ENCODE measurements at regions not wholly inside any gene's neighbourhood (a gene's known extent, or its start where the extent isn't known, plus 50 kb on each side); places are given as distances from the start of the nearest gene placed in this dataset.

DNA sequence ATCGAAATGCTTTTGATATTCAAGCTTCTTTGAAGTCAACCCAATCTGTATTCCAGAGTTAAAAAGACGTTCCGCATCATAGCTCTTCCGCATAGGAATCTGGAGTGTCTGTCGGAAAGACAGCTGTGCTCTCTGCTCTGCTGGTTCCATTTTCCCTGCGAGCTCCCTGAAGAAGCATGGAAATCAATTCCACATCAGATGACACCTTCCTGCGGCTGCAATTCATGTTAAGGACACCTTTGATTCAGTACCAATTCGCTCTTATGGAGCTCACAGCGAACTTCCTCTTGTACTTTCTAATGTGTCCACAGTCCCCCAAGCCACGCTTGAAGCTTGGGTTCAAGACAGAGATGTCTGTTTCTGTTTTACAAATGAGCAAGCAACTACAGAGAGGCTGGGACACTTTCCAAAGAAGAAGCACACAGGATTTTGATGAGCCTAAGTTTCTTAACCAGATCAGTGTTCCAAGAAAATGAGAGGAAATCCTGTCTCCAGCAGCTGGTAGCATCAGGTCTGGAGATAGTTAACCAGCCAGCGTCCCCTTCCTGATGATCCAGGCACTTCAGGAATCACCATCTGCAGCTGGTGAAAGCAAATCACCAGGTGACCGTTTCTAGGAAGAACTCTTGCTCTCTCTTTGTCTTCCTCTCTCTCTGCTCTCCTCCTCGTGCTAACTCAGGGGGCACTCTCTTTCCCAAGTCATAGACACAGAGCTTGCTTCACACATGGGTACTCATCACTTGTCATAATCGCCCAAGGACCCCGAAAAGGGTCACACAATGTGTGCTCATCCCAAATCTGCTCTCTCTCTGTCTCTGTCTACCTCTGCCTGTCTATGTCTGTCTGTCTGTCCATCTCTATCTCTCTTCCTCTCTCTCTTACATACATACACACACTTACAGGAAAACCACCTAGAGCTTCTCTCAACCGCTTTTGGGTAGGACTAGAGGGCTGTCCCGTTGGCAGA lies 281.8 kb downstream of the FAM43A start:
- TF ChIP-seq POLR2AphosphoS5 (IDR thresholded peaks at IDR 0.05; ENCODE audit: low read depth, low read length), result no peak
- TF ChIP-seq POLR2A (IDR thresholded peaks at IDR 0.05; ENCODE audit: low read depth, low read length), result no peak
- TF ChIP-seq TAF1 (IDR thresholded peaks at IDR 0.05; ENCODE audit: low read depth, low read length), result no peak
- TF ChIP-seq PAX5 (IDR thresholded peaks at IDR 0.05; ENCODE audit: insufficient read depth, low read length, severe bottlenecking), result no peak

All from GM12891 (cell line).